PC-3 (cell line): ENCODE measurements at regions not wholly inside any gene's neighbourhood (a gene's known extent, or its start where the extent isn't known, plus 50 kb on each side); places are given as distances from the start of the nearest gene placed in this dataset.
"Not testable (repeated sequence)": the region's sequence is repeated elsewhere in the genome, so short reads cannot be mapped to it uniquely, and the experiment has no call there.

ENCODE experiments used
- ATAC-seq: fragments of 200-7000 bp; cut with Tn5 transposase; 2 replicates; pipeline ENCODE4 v1.9.1; 2020; ENCODE audit warnings: mild to moderate bottlenecking, moderate library complexity
- BruUV-seq: library from RNA; stranded (reverse); fragments of 400-500 nt; replicated peaks from 2 replicates; lab custom pipeline; 2021; lab: Mats Ljungman, UMichigan
- CTCF ChIA-PET: fragments of 300-600 bp; sonication (Branson Sonifier 250); formaldehyde crosslinking; loops from one replicate; lab custom pipeline; 2022; ENCODE audit warnings: antibody characterized with exemption; lab: Charles Lee
- POLR2A ChIA-PET: fragments of 300-600 bp; sonication (Branson Sonifier 250); formaldehyde crosslinking; loops from one replicate; lab custom pipeline; 2022; ENCODE audit warnings: antibody characterized with exemption; ENCODE audit not compliant: unreplicated experiment; lab: Charles Lee
- DNase-seq: peaks from one replicate; pipeline ENCODE4 v3.0.0-alpha.2; 2015
- H2AFZ ChIP-seq: fragments of 300-600 bp; sonication (generic); 2 replicates; pipeline ENCODE4 v1.6.0; 2016; ENCODE audit warnings: antibody characterized with exemption, low read length
- H3F3A ChIP-seq: fragments of 300-600 bp; sonication (generic); one replicate; pipeline ENCODE4 v1.6.0; 2017; ENCODE audit warnings: antibody characterized with exemption, low read length, control low read depth, mild to moderate bottlenecking; ENCODE audit not compliant: unreplicated experiment
- H3K27ac ChIP-seq: fragments of 300-600 bp; sonication (generic); 2 replicates; pipeline ENCODE4 v1.5.1; 2016; ENCODE audit warnings: mild to moderate bottlenecking, low read length
- H3K27me3 ChIP-seq: fragments of 300-600 bp; sonication (generic); 2 replicates; pipeline ENCODE4 v1.6.1; 2016; ENCODE audit warnings: low read length, mixed read lengths
- H3K36me3 ChIP-seq: fragments of 300-600 bp; sonication (generic); 2 replicates; pipeline ENCODE4 v1.6.1; 2016; ENCODE audit warnings: low read depth, mixed run types, low read length, mixed read lengths
- H3K4me1 ChIP-seq: fragments of 300-600 bp; sonication (generic); 2 replicates; pipeline ENCODE4 v1.5.1; 2016; ENCODE audit warnings: low read length; ENCODE audit not compliant: insufficient read depth
- H3K4me2 ChIP-seq: fragments of 300-600 bp; sonication (generic); 2 replicates; pipeline ENCODE4 v1.6.0; 2016; ENCODE audit warnings: low read length
- H3K4me3 ChIP-seq: fragments of 300-600 bp; sonication (generic); 2 replicates; pipeline ENCODE4 v1.5.1; 2016; ENCODE audit warnings: mild to moderate bottlenecking, low read length, mixed read lengths
- H3K79me2 ChIP-seq: fragments of 300-600 bp; sonication (generic); 2 replicates; pipeline ENCODE4 v1.6.1; 2017; ENCODE audit warnings: low read length, mixed read lengths
- H3K9ac ChIP-seq: fragments of 300-600 bp; sonication (generic); 2 replicates; pipeline ENCODE4 v1.6.0; 2016; ENCODE audit warnings: mild to moderate bottlenecking, low read length
- H3K9me2 ChIP-seq: fragments of 300-600 bp; sonication (generic); replicated peaks from 2 replicates; pipeline ENCODE4 v1.6.1; 2016; ENCODE audit warnings: mixed run types, low read length, mixed read lengths
- H3K9me3 ChIP-seq: fragments of 300-600 bp; sonication (generic); 2 replicates; pipeline ENCODE4 v1.6.1; 2016; ENCODE audit warnings: low read length, mixed read lengths
- H4K20me1 ChIP-seq: fragments of 300-600 bp; sonication (generic); 2 replicates; pipeline ENCODE4 v1.6.1; 2016; ENCODE audit warnings: low read length, mixed read lengths
- CTCF ChIP-seq: fragments of 300-600 bp; sonication (generic); conservative IDR thresholded peaks from 2 replicates; pipeline ENCODE4 v1.5.1; 2017; ENCODE audit warnings: antibody characterized with exemption, low read depth, mild to moderate bottlenecking, low read length
- EZH2 ChIP-seq: fragments of 300-600 bp; sonication (generic); IDR thresholded peaks from one replicate; pipeline ENCODE4 v1.6.1; 2017; ENCODE audit warnings: antibody characterized with exemption, mild to moderate bottlenecking, low read length; ENCODE audit not compliant: unreplicated experiment
- EZH2phosphoT487 ChIP-seq: fragments of 300-600 bp; sonication (generic); IDR thresholded peaks from 2 replicates; pipeline ENCODE4 v1.6.1; 2018; ENCODE audit warnings: mild to moderate bottlenecking, antibody characterized with exemption, low read length, borderline replicate concordance
- intact Hi-C: fragments of 100-400 bp; cut with micrococcal nuclease; formaldehyde crosslinking; loops from 2 replicates; pipeline ENCODE4 v1.9.0; 2023

- ATAC-seq (no peak), DNase-seq (no peak)
- H3K27me3 ChIP-seq = no peaks in the 10 kb centered on the region
- TF ChIP-seq CTCF = no peak
- no peak for TF ChIP-seq EZH2phosphoT487
- no peak for TF ChIP-seq EZH2
- no peaks in the 10 kb centered on the region for H3K36me3 ChIP-seq
- no peak overlapping the region for H3K9ac ChIP-seq
- H2AFZ ChIP-seq = no peak overlapping the region
- no peak overlapping the region for H3K27ac ChIP-seq
- no peaks in the 10 kb centered on the region for H3K9me2 ChIP-seq
- no TSS peak for BruUV-seq
- no peaks in the 10 kb centered on the region for H4K20me1 ChIP-seq
- no peak overlapping the region for H3K4me2 ChIP-seq
- H3K9me3 ChIP-seq = no peaks in the 10 kb centered on the region
- intact Hi-C loops = no loop called here
- H3K4me1 ChIP-seq = no peaks in the 10 kb centered on the region
- H3K79me2 ChIP-seq = no peaks in the 10 kb centered on the region
- ChIA-PET POLR2A (no interaction called here), CTCF (no interaction called here)
- H3K4me3 ChIP-seq = no peak overlapping the region
- H3F3A ChIP-seq = no peaks in the 10 kb centered on the region
Observed at GRCh38 chr1:10880063-10880462, 83.6 kb upstream of the CASZ1 start.

GRCh38 chr1:10881046-10881445, 84.6 kb upstream of the CASZ1 start:
- no peaks in the 10 kb centered on the region for H3K27me3 ChIP-seq
- POLR2A ChIA-PET = no interaction called here

GRCh38 chr1:10882069-10882468, 85.6 kb upstream of the CASZ1 start:
- Histone ChIP-seq H3K4me3 (no peak overlapping the region), H4K20me1 (no peaks in the 10 kb centered on the region), H3K27ac (no peak overlapping the region), H3K36me3 (no peaks in the 10 kb centered on the region), H3K9ac (no peak overlapping the region), H3K79me2 (no peaks in the 10 kb centered on the region), H3K9me3 (no peaks in the 10 kb centered on the region), H3K4me2 (no peak overlapping the region), H3K9me2 (no peaks in the 10 kb centered on the region), H3K4me1 (no peaks in the 10 kb centered on the region), H2AFZ (no peak overlapping the region), H3K27me3 (no peaks in the 10 kb centered on the region), H3F3A (no peaks in the 10 kb centered on the region)
- ChIA-PET CTCF (no interaction called here), POLR2A (no interaction called here)
- intact Hi-C loops = no loop called here
- DNase-seq (no peak), ATAC-seq (no peak)
- TF ChIP-seq EZH2 = no peak
- no peak for TF ChIP-seq CTCF
- TF ChIP-seq EZH2phosphoT487 = no peak
- no TSS peak for BruUV-seq

More at GRCh38 chr1:10881046-10881445, 84.6 kb upstream of the CASZ1 start:
- Histone ChIP-seq H3K4me1 (no peaks in the 10 kb centered on the region), H2AFZ (no peak overlapping the region), H3K4me2 (no peak overlapping the region), H3F3A (no peaks in the 10 kb centered on the region), H3K9ac (no peak overlapping the region), H3K79me2 (no peaks in the 10 kb centered on the region), H4K20me1 (no peaks in the 10 kb centered on the region), H3K4me3 (no peak overlapping the region), H3K27ac (no peak overlapping the region), H3K9me3 (no peaks in the 10 kb centered on the region), H3K36me3 (no peaks in the 10 kb centered on the region), H3K9me2 (no peaks in the 10 kb centered on the region)
- CTCF ChIA-PET = no interaction called here
- BruUV-seq = no TSS peak
- ATAC-seq (no peak), DNase-seq (no peak)
- intact Hi-C loops = no loop called here
- TF ChIP-seq EZH2 (no peak), EZH2phosphoT487 (no peak), CTCF (no peak)

GRCh38 chr1:10887032-10887431, 90.6 kb upstream of the CASZ1 start:
- H3K4me1 ChIP-seq = peaks cover 15% of the 10 kb centered on the region
- H3K9ac ChIP-seq, H4K20me1 ChIP-seq, H2AFZ ChIP-seq, H3F3A ChIP-seq, DNase-seq, H3K27me3 ChIP-seq, CTCF ChIA-PET, H3K4me3 ChIP-seq, H3K9me3 ChIP-seq, H3K27ac ChIP-seq, H3K79me2 ChIP-seq, intact Hi-C loops, H3K4me2 ChIP-seq, BruUV-seq, H3K9me2 ChIP-seq, ATAC-seq, H3K36me3 ChIP-seq, POLR2A ChIA-PET: not testable (repeated sequence)
